Activated CD4-positive, alpha-beta memory T cell treated with anti-CD3 and anti-CD28 coated beads, Interleukin-2, amount 10 ng/mL, durations not matched to agents 7 days and 5 days (primary cell): ENCODE measurements at regions not wholly inside any gene's neighbourhood (a gene's known extent, or its start where the extent isn't known, plus 50 kb on each side); places are given as distances from the start of the nearest gene placed in this dataset.

ENCODE experiments used
- CTCF ChIA-PET: fragments of 350-600 bp; sonication (Branson Sonifier 250); formaldehyde crosslinking; loops from one replicate; lab custom pipeline; 2021; ENCODE audit warnings: antibody characterized with exemption, inconsistent platforms; lab: Charles Lee
- POLR2A ChIA-PET: fragments of 350-600 bp; sonication (Branson Sonifier 250); formaldehyde crosslinking; loops from one replicate; lab custom pipeline; 2021; ENCODE audit warnings: antibody characterized with exemption; lab: Charles Lee
- DNase-seq: peaks from one replicate; pipeline ENCODE4 v3.0.0-alpha.2; 2020
- H3K27ac Mint-ChIP-seq: one replicate; pipeline ENCODE4 v1.8.0; 2021; ENCODE audit warnings: mild to moderate bottlenecking, mixed read lengths
- H3K27me3 Mint-ChIP-seq: one replicate; pipeline ENCODE4 v1.8.0; 2021; ENCODE audit warnings: mixed read lengths
- H3K36me3 Mint-ChIP-seq: one replicate; pipeline ENCODE4 v1.8.0; 2021; ENCODE audit warnings: low read depth, mixed read lengths
- H3K4me1 Mint-ChIP-seq: one replicate; pipeline ENCODE4 v1.8.0; 2021; ENCODE audit warnings: mixed read lengths
- H3K4me3 Mint-ChIP-seq: one replicate; pipeline ENCODE4 v1.8.0; 2021; ENCODE audit warnings: mild to moderate bottlenecking, mixed read lengths
- H3K9me3 Mint-ChIP-seq: one replicate; pipeline ENCODE4 v1.8.0; 2021; ENCODE audit warnings: mixed read lengths

DNA sequence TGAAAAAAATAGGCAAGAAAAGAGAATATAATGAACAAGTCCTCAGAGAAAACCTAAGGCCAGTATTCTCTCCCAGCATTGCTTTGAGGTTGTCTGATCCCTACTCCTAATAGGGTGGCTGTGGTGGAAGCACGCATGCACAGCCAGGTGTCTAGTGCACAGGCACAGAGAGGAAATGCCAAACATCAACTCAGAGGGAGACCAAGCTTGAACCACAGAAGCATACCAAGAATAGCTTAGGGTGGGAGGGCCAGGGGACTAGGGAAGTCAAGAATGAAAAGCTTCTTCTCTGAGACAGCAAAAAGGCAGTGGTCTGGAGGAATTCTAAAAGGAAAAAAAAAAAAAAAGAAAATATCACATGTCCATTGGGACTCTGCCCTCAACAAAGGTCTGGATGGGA is 244.1 kb upstream of the API5 start:
- Mint-ChIP-seq H3K4me1 (no peaks in the 10 kb centered on the region), H3K9me3 (no peaks in the 10 kb centered on the region), H3K4me3 (no peak overlapping the region), H3K27ac (no peak overlapping the region), H3K36me3 (no peaks in the 10 kb centered on the region), H3K27me3 (no peaks in the 10 kb centered on the region)
- no peak for DNase-seq
- CTCF ChIA-PET = no interaction called here
- POLR2A ChIA-PET = no interaction called here

DNA sequence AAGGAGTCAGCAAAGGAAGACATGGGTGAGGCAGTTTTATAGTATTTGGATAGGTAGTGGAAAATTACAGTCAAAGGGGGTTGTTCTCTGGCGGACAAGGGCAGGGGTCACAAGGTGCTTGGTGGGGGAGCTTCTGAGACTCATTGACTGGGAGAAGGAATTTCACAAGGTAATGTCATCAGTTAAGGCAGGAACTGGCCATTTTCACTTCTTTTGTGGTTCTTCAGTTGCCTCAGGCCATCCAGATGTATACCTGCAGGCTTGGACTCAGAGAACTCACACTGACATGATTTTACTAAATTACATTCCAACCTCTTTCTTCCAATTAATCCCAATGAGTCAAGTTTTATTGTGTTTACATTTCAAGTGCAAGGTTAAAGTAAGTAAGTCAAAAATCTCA is 240.5 kb upstream of the API5 start:
- ChIA-PET POLR2A (no interaction called here), CTCF (no interaction called here)
- no peak overlapping the region for H3K27ac Mint-ChIP-seq
- no peak for DNase-seq
- H3K9me3 Mint-ChIP-seq = no peaks in the 10 kb centered on the region
- no peaks in the 10 kb centered on the region for H3K27me3 Mint-ChIP-seq
- H3K4me1 Mint-ChIP-seq = no peaks in the 10 kb centered on the region
- no peaks in the 10 kb centered on the region for H3K36me3 Mint-ChIP-seq
- no peak overlapping the region for H3K4me3 Mint-ChIP-seq

DNA sequence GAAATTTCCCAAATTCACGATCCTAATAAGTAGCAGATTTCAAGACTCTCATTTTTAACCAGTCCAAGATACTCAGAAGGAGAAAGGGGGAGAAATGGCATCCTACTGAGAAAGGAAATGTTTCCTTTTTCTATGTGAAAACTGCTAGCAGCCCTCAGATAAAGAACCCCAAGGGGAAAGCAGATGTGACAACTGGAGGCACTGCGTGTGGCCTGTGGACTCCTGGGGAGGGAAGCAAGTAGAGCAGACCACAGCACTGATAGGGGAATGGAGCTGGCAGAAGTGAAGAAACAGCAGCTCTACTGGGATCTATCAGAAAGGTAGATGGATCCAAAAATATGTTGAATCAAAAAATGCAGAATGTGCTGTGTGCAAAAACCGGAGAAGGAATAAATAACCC is 239.7 kb upstream of the API5 start:
- Mint-ChIP-seq H3K36me3 (no peaks in the 10 kb centered on the region), H3K4me1 (no peaks in the 10 kb centered on the region), H3K27me3 (no peaks in the 10 kb centered on the region), H3K9me3 (no peaks in the 10 kb centered on the region), H3K4me3 (no peak overlapping the region), H3K27ac (no peak overlapping the region)
- POLR2A ChIA-PET = no interaction called here
- no peak for DNase-seq
- CTCF ChIA-PET = no interaction called here

DNA sequence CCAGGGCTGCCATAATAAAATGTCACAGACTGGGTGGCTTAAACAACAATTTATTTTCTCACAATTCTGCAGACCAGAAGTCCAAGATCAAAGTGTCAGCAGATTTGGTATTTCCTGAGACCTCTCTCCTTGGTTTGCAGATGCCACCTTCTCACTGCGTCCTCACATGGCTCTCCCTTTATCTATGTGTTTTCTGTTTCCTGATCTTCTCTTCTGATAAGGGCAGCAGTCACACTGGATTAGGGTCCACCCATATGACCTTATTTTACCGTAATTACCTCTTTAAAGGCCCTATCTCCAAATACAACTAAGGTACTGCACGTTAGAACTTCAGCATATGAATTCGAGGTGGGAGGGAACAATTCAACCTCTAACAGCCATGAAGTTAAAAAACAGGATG is 238.9 kb upstream of the API5 start:
- no peak for DNase-seq
- ChIA-PET CTCF (no interaction called here), POLR2A (no interaction called here)

DNA sequence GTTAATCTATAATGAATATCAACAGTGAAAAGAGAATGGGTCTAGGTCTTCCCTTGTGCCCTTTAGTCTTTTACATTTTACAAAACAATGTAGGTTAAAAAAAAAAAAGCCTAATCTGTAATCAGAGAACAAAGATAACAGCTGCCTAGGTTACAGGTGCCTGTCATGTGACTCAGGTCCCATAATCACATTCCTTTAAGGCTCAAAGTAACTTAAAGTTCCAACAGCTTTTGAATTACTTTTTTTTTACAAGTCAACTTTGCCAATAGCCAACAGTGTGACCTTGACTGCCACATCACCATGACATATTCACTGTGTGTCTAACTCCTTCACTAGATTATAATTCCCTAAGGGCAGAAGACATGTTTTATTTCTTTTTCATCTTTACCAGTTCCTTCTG is 237.0 kb upstream of the API5 start:
- no peak for DNase-seq
- ChIA-PET CTCF (no interaction called here), POLR2A (interaction anchor here (0.7 kb wide), 1 partner anchor 859 kb away, joined by 3 read pairs; no protein-coding TSS in a partner anchor)
- no peaks in the 10 kb centered on the region for H3K27me3 Mint-ChIP-seq
- no peak overlapping the region for H3K27ac Mint-ChIP-seq
- no peak overlapping the region for H3K4me3 Mint-ChIP-seq
- H3K36me3 Mint-ChIP-seq = no peaks in the 10 kb centered on the region
- no peaks in the 10 kb centered on the region for H3K4me1 Mint-ChIP-seq
- H3K9me3 Mint-ChIP-seq = no peaks in the 10 kb centered on the region

More for the DNA sequence above, 238.9 kb upstream of the API5 start:
- no peaks in the 10 kb centered on the region for H3K36me3 Mint-ChIP-seq
- no peak overlapping the region for H3K4me3 Mint-ChIP-seq
- H3K4me1 Mint-ChIP-seq = no peaks in the 10 kb centered on the region
- no peak overlapping the region for H3K27ac Mint-ChIP-seq
- no peaks in the 10 kb centered on the region for H3K9me3 Mint-ChIP-seq
- H3K27me3 Mint-ChIP-seq = no peaks in the 10 kb centered on the region

DNA sequence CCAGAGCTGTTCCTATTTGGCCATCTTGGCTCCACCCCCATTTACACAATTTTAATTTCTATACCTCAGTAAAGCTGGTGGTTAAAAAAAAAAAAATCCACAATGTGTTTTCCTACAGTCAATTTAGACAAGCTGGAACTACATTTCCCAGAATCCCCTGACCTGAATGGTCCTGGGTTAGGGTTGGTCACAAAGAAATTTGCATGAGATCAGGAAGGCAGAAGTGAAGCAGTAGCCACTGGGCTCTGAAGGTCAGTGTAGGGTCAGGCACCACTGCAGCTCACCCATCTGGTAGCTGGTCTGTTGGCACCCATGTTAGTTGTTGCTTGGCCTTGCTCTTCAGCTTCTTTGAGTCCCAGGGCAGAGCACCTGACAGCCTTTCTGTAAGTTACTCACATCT is 210.7 kb upstream of the API5 start:
- H3K4me3 Mint-ChIP-seq = no peak overlapping the region
- ChIA-PET POLR2A (no interaction called here), CTCF (no interaction called here)
- H3K4me1 Mint-ChIP-seq = no peaks in the 10 kb centered on the region
- DNase-seq = no peak
- H3K27me3 Mint-ChIP-seq = no peaks in the 10 kb centered on the region
- no peaks in the 10 kb centered on the region for H3K36me3 Mint-ChIP-seq
- no peak overlapping the region for H3K27ac Mint-ChIP-seq
- H3K9me3 Mint-ChIP-seq = no peaks in the 10 kb centered on the region

DNA sequence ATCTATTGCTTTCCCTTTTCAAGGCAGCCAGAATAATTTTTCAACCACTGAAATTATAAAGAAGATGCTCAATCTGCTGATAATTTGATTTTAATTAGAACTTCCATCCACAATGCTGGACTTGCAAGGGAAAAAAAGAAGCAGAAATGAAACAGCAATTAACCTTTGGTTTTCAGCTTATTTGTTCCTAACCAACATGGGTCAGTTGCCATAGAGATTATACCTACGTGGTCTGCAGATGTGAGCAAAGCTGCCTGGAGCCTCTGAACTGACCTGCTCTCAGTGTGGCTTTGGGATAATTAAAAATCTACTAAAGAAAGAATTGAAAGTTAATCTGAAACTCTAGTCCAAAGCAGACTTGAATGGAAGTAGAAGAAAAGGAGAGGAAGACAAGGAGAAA is 195.7 kb upstream of the API5 start:
- Mint-ChIP-seq H3K36me3 (no peaks in the 10 kb centered on the region), H3K4me3 (no peak overlapping the region), H3K9me3 (no peaks in the 10 kb centered on the region), H3K4me1 (no peaks in the 10 kb centered on the region), H3K27ac (no peak overlapping the region), H3K27me3 (no peaks in the 10 kb centered on the region)
- DNase-seq = no peak
- ChIA-PET CTCF (no interaction called here), POLR2A (no interaction called here)

DNA sequence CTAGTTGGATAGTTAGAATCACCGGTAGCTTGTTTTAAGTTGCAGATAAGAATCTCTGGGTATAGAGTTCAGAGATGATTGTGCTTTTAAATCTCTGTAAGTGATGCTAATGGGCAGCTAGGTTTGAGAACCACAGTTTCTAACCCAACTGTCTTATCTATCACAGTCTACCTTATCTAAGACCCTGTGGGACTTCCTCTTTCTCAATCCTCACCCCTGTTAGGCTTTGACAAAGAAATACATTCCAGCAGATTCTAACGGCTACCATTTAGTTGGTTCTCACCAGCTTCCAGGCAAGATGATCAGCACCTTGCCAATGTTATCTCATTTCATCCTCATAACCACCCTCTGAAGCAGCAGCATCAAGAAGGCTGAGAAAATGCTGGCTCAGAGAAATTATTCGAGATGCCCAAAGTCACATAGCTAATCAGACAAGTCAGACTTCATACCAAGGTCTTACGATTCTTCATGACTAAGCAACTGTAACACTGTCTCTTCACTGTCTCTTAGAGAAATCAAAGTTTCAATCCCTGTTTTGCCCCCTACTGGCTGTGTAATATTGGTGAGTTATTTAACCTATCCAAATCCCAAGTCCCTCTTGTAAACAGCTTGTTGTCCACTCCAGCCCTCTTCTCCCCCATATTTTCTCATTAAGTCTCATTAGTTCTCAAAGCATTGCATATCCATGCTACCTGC is 192.4 kb upstream of the API5 start:
- no peaks in the 10 kb centered on the region for H3K27me3 Mint-ChIP-seq
- H3K27ac Mint-ChIP-seq = no peak overlapping the region
- DNase-seq = no peak
- no peaks in the 10 kb centered on the region for H3K9me3 Mint-ChIP-seq
- ChIA-PET POLR2A (no interaction called here), CTCF (no interaction called here)
- H3K4me3 Mint-ChIP-seq = no peak overlapping the region
- no peaks in the 10 kb centered on the region for H3K4me1 Mint-ChIP-seq
- H3K36me3 Mint-ChIP-seq = no peaks in the 10 kb centered on the region

DNA sequence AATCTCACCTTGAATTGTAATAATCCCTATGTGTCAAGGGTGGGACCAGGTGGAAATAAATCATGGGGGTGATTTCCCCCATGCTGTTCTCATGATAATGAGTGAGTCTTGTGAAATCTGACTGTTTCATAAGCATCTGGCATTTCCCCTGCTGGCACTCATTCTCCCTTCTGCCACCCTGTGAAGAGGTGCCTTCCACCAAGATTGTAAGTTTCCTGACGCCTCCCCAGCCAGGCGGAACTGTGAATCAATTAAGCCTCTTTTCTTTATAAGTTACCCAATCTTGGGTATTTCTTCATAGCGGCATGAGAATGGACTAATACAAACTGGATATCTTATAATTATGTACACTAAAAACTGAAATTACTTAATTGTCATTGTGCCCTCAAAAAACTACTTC is 189.2 kb upstream of the API5 start:
- CTCF ChIA-PET = no interaction called here
- Mint-ChIP-seq H3K36me3 (no peaks in the 10 kb centered on the region), H3K27ac (no peak overlapping the region), H3K4me1 (no peaks in the 10 kb centered on the region), H3K27me3 (no peaks in the 10 kb centered on the region), H3K4me3 (no peak overlapping the region), H3K9me3 (no peaks in the 10 kb centered on the region)
- DNase-seq = no peak
- POLR2A ChIA-PET = no interaction called here

DNA sequence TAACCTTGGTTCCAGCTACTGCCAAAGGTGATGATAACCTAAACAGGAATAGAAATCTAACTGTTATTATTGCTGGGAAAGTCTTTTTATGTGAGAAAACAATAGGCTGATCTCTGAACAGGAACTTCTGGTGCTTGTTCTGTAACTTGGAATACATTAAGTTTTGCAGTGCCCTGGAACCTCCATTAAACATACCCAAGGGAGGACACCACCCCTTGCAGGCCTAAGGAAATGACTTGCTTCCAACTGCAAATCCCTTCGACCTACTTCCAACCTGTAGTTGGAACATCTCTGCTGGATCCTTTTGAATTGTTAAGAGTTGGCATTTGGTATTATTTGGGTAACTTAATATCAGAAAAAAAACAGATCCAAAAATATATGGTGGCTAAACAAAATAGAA is 188.4 kb upstream of the API5 start:
- no peaks in the 10 kb centered on the region for H3K4me1 Mint-ChIP-seq
- H3K36me3 Mint-ChIP-seq = no peaks in the 10 kb centered on the region
- ChIA-PET CTCF (no interaction called here), POLR2A (no interaction called here)
- no peaks in the 10 kb centered on the region for H3K9me3 Mint-ChIP-seq
- DNase-seq = no peak
- H3K27ac Mint-ChIP-seq = no peak overlapping the region
- H3K4me3 Mint-ChIP-seq = no peak overlapping the region
- no peaks in the 10 kb centered on the region for H3K27me3 Mint-ChIP-seq

DNA sequence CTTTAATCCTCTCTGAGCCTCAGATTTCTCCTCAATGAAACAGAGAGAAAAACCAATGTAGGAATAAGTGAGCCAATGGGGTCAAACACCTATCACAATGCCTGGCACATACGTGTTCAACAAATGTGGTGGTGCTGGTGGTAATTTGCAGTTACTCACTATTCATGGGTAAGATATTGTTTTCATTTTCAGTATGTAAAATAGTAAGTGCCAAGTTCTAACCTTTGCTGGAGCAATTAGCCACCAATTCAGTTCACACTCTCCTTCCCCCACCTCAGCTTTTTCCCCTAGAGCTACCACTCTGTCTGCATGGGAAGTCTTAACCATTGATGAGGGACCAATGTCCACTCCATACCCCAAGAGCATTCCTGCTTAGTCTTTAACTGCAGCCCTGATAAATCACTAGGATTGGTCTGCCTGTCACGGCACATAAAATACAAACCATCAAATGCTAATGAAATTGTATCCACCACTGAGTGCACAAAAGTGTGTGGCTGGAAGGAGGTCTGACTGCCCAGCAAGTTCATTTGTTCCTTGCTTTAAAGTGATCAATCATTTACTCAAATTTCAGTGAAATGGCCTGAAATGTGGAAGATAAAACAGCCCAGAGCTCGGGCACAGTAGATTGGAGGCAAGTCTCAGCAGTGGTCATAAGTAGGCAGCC is 187.4 kb upstream of the API5 start:
- ChIA-PET CTCF (no interaction called here), POLR2A (no interaction called here)
- Mint-ChIP-seq H3K4me3 (no peak overlapping the region), H3K27ac (no peak overlapping the region), H3K36me3 (no peaks in the 10 kb centered on the region), H3K9me3 (no peaks in the 10 kb centered on the region), H3K27me3 (no peaks in the 10 kb centered on the region), H3K4me1 (no peaks in the 10 kb centered on the region)
- DNase-seq = no peak

DNA sequence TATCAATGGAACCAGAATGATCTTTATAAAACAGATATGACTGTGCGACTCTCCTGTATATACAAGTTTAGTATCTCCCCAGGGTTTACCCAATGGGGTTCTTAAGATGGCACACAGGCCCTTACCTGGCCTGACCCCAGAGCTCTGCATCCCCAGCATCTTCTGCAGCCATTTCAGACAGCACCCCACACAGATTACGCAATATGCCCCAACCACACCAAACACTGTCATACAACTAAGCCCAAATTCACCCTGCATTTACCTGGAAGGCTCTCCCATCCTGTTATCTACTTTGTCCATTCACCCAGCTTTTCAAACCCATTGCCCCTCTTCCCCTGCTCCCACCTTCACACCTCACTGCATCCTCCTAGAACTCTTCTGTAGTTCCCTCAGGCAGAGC is 182.5 kb upstream of the API5 start:
- ChIA-PET POLR2A (no interaction called here), CTCF (no interaction called here)
- Mint-ChIP-seq H3K27me3 (no peaks in the 10 kb centered on the region), H3K4me3 (no peak overlapping the region), H3K9me3 (no peaks in the 10 kb centered on the region), H3K4me1 (no peaks in the 10 kb centered on the region), H3K27ac (no peak overlapping the region), H3K36me3 (no peaks in the 10 kb centered on the region)
- DNase-seq = no peak

DNA sequence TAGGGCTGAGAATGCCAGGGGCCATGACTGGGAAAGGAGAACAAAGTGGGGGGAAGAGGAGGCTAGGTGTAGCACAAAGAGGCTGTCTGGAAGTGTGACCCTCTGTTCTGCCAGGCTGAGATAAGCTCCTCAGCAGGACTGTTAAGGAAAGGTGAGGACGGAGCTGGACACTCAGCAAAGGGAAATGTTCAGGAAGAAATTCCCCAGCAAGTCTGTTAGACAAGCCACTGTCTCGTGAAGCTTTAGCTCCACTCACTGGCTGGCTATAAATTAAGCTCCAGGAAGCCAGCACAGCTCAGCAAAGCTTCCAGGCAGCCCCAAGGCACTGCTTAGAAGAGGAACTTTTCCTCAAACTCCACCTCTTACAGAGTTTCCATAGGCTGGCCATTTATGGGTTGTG is 181.2 kb upstream of the API5 start:
- Mint-ChIP-seq H3K27me3 (no peaks in the 10 kb centered on the region), H3K36me3 (no peaks in the 10 kb centered on the region), H3K4me3 (no peak overlapping the region), H3K27ac (no peak overlapping the region), H3K4me1 (no peaks in the 10 kb centered on the region), H3K9me3 (no peaks in the 10 kb centered on the region)
- POLR2A ChIA-PET = no interaction called here
- DNase-seq = no peak
- CTCF ChIA-PET = no interaction called here

DNA sequence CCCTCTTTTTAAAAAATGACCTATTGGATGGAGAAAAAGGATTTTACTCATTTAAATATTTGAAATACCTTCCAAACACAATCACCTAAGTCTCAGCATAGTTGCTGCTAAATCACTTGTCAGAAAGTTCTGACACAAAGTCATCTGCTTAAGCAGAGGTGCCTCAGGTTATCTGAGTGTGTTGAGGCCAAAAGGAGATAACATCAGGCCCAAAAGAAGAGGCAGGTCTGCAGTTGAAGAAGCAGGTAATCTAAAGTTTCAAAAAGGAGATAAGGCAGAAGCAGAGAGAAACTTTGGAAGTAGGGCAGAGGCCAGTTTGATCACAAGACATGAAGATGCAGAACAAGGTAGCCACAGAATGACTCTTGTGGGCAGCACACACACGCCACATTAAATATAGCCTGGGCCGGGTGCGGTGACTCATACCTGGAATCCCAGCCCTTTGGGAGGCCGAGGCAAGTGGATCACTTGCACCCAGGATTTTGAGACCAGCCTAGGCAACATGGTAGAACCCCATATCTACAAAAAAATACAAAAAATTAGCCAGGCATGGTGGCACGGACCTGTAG is 175.7 kb upstream of the API5 start:
- peaks cover 8% of the 10 kb centered on the region for H3K9me3 Mint-ChIP-seq
- H3K27ac Mint-ChIP-seq = no peak overlapping the region
- H3K4me3 Mint-ChIP-seq = no peak overlapping the region
- no peaks in the 10 kb centered on the region for H3K27me3 Mint-ChIP-seq
- POLR2A ChIA-PET = no interaction called here
- H3K4me1 Mint-ChIP-seq = no peaks in the 10 kb centered on the region
- CTCF ChIA-PET = no interaction called here
- H3K36me3 Mint-ChIP-seq = no peaks in the 10 kb centered on the region
- DNase-seq = no peak
